Esophagus squamous epithelium (tissue), 4 donors: ENCODE measurements at regions not wholly inside any gene's neighbourhood (a gene's known extent, or its start where the extent isn't known, plus 50 kb on each side); places are given as distances from the start of the nearest gene placed in this dataset.

Experiments used
- CTCF ChIP-seq, 6 experiments: fragments of 450-650 bp in 4 of 6; fragments of 200-600 bp in 2 of 6; sonication (generic) in 2 of 6; IDR thresholded peaks; one replicate each; pipeline ENCODE4 v1.5.1; 2016 to 2019; ENCODE audit warnings: antibody characterized with exemption in 6 of 6, mild to moderate bottlenecking in 4 of 6, moderate library complexity in 4 of 6
- POLR2A ChIP-seq, 4 donors: fragments of 450-650 bp; IDR thresholded peaks; one replicate each; pipeline ENCODE4 v1.6.1; 2017; ENCODE audit warnings: antibody characterized with exemption in 4 of 4, mild to moderate bottlenecking in 4 of 4, moderate library complexity in 3 of 4

DNA sequence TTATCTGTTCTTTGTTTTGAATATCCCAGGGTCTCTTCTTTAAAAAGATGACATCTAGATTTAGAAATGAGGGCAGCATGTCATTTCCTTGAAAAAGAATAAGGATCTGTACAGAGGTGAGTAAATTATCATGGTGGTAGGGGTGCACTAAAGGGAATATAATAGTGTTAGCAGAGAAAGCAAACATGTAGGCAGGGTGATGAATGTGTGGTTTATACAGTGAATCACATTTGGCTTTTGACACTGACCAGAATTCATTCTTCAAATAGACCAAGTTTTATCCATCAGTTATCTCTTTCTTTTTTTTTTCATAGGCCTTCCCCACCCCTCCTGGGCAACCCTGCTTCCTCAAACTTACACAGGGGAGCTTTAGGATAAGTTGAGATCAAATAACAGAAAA lies 184.5 kb upstream of the LRP1B start:
- TF ChIP-seq CTCF (IDR thresholded peaks at IDR 0.05) (no peak), POLR2A (IDR thresholded peaks at IDR 0.05) (no peak)
